ENCODE measurements at regions not wholly inside any gene's neighbourhood (a gene's known extent, or its start where the extent isn't known, plus 50 kb on each side); places are given as distances from the start of the nearest gene placed in this dataset.

- ChIA-PET CTCF (no interaction called here), POLR2A (no interaction called here)
- no peaks in the 10 kb centered on the region for H3K9me3 ChIP-seq (ENCODE audit: control insufficient read depth, insufficient read depth, low read depth, low read length)
- TF ChIP-seq ZNF585B (tag by site-specific recombination; IDR thresholded peaks at IDR 0.05): no peak
- no peak for TF ChIP-seq ZNF514 (tag by site-specific recombination; IDR thresholded peaks at IDR 0.05)
- no peak for TF ChIP-seq ZNF112 (tag by site-specific recombination; IDR thresholded peaks at IDR 0.05)
- no peak for TF ChIP-seq ZFHX2 (tag by site-specific recombination; conservative IDR thresholded peaks at IDR 0.05)
- TF ChIP-seq ZBTB11 (tag by site-specific recombination; conservative IDR thresholded peaks at IDR 0.05; ENCODE audit: low read depth): no peak
- TF ChIP-seq ZXDB (tag by site-specific recombination; IDR thresholded peaks at IDR 0.05): no peak
- TF ChIP-seq ZNF449 (tag by site-specific recombination; IDR thresholded peaks at IDR 0.05): no peak
- TF ChIP-seq ATF2 (tag by site-specific recombination; IDR thresholded peaks at IDR 0.05; ENCODE audit: low read depth): no peak
- TF ChIP-seq PBX3 (CRISPR knock-in tag; IDR thresholded peaks at IDR 0.05): no peak
- TF ChIP-seq HIC1 (tag by site-specific recombination; IDR thresholded peaks at IDR 0.05): no peak
- TF ChIP-seq ZNF610 (tag by site-specific recombination; IDR thresholded peaks at IDR 0.05; ENCODE audit: borderline replicate concordance): no peak
- TF ChIP-seq ZBTB1 (tag by site-specific recombination; IDR thresholded peaks at IDR 0.05): no peak
- TF ChIP-seq ZNF18 (tag by site-specific recombination; IDR thresholded peaks at IDR 0.05): no peak
- H3K4me3 ChIP-seq (ENCODE audit: low read depth, low read length): no peak overlapping the region
- no peaks in the 10 kb centered on the region for H3K36me3 ChIP-seq (ENCODE audit: control insufficient read depth in 2 of 2, insufficient read depth in 1 of 2, low read length in 2 of 2)
- no peaks in the 10 kb centered on the region for H3K4me1 ChIP-seq (ENCODE audit: control insufficient read depth, insufficient read depth, low read length)
- H3K27ac ChIP-seq (ENCODE audit: extremely low read depth, low read depth, low read length): no peak overlapping the region
These were observed 312.7 kb upstream of the PDE4D start for GRCh38 chr5:60206234-60206633.

- Histone ChIP-seq H3K4me1 (ENCODE audit: control insufficient read depth, insufficient read depth, low read length) (no peaks in the 10 kb centered on the region), H3K36me3 (ENCODE audit: control insufficient read depth in 2 of 2, insufficient read depth in 1 of 2, low read length in 2 of 2) (no peaks in the 10 kb centered on the region), H3K4me3 (ENCODE audit: low read depth, low read length) (no peak overlapping the region), H3K9me3 (ENCODE audit: control insufficient read depth, insufficient read depth, low read depth, low read length) (no peaks in the 10 kb centered on the region), H3K27ac (ENCODE audit: extremely low read depth, low read depth, low read length) (no peak overlapping the region)
- ChIA-PET CTCF (no interaction called here), POLR2A (no interaction called here)
- TF ChIP-seq ZNF292 (tag by site-specific recombination; IDR thresholded peaks at IDR 0.05; ENCODE audit: borderline replicate concordance, low read depth) (no peak), ZNF473 (tag by site-specific recombination; IDR thresholded peaks at IDR 0.05) (no peak), ZNF404 (tag by site-specific recombination; IDR thresholded peaks at IDR 0.05) (no peak), ZNF658 (tag by site-specific recombination; IDR thresholded peaks at IDR 0.05) (no peak), PRDM6 (tag by site-specific recombination; IDR thresholded peaks at IDR 0.05) (no peak), YY1 (tag by site-specific recombination; IDR thresholded peaks at IDR 0.05) (no peak)
These were observed 311.5 kb upstream of the PDE4D start for GRCh38 chr5:60205071-60205470.
